T-cell (primary cell): ENCODE measurements at regions not wholly inside any gene's neighbourhood (a gene's known extent, or its start where the extent isn't known, plus 50 kb on each side); places are given as distances from the start of the nearest gene placed in this dataset.
A peak's percentile ranks its signal among the peaks of the same experiment; 100 is the strongest.

Experiments
- ATAC-seq, 4 experiments: fragments of 200-7000 bp in 3 of 4; fragments of 150-1000 bp in 1 of 4; cut with Tn5 transposase; replicated peaks in 1 of 4; 1 replicate in 3 of 4; 2 replicates in 1 of 4; pipeline ENCODE4 v1.10.0; 2021; ENCODE audit warnings: moderate library complexity in 3 of 4, mild to moderate bottlenecking in 2 of 4, moderate number of reproducible peaks in 1 of 4
- CTCF ChIA-PET, 2 donors: fragments of 300-600 bp; sonication (Branson Sonifier 250); formaldehyde crosslinking; loops; one replicate each; lab custom pipeline; 2022; ENCODE audit warnings: antibody characterized with exemption in 2 of 2; lab: Charles Lee
- POLR2A ChIA-PET, 2 donors: fragments of 300-600 bp; sonication (Branson Sonifier 250); formaldehyde crosslinking; loops; one replicate each; lab custom pipeline; 2022; ENCODE audit warnings: antibody characterized with exemption in 2 of 2; lab: Charles Lee
- DNase-seq, 35 experiments: peaks; one replicate each; pipeline versions ENCODE4 v3.0.0 to v3.0.0-alpha.2; 2013 to 2023
- H3K27ac ChIP-seq: one replicate; pipeline ENCODE4 v1.5.1; 2013; ENCODE audit warnings: low read length
- H3K27me3 ChIP-seq, 2 experiments: replicated peaks in 1 of 2; 1 replicate in 1 of 2; 2 replicates in 1 of 2; pipeline versions ENCODE4 v1.6.1 to v1.7.0; 2013; ENCODE audit warnings: low read length in 1 of 2, mixed read lengths in 1 of 2; ENCODE audit not compliant: control insufficient read depth in 2 of 2, insufficient read depth in 2 of 2; ENCODE audit errors: extremely low read depth in 1 of 2
- H3K36me3 ChIP-seq, 2 donors: 1 replicate in 1 of 2; 2 replicates in 1 of 2; pipeline versions ENCODE4 v1.6.1 to v1.7.0; 2013; ENCODE audit warnings: low read length in 1 of 2; ENCODE audit not compliant: control insufficient read depth in 2 of 2, insufficient read depth in 1 of 2; ENCODE audit errors: extremely low read depth in 1 of 2
- H3K4me1 ChIP-seq, 2 experiments: 1 replicate in 1 of 2; 2 replicates in 1 of 2; pipeline versions ENCODE4 v1.6.1 to v1.7.0; 2013; ENCODE audit warnings: low read length in 2 of 2, mixed read lengths in 1 of 2; ENCODE audit not compliant: insufficient read depth in 2 of 2, control insufficient read depth in 1 of 2; ENCODE audit errors: extremely low read depth in 1 of 2
- H3K4me3 ChIP-seq, 2 donors: 1 replicate in 1 of 2; 2 replicates in 1 of 2; pipeline versions ENCODE4 v1.5.1 to v1.7.0; 2013; ENCODE audit warnings: mild to moderate bottlenecking in 2 of 2, low read length in 1 of 2, moderate library complexity in 1 of 2; ENCODE audit not compliant: control insufficient read depth in 1 of 2; ENCODE audit errors: extremely low read depth in 1 of 2
- H3K9me3 ChIP-seq: 2 replicates; pipeline ENCODE4 v1.7.0; 2013
- H3K27ac Mint-ChIP-seq, 2 donors: one replicate each; pipeline ENCODE4 v1.8.0; 2020 to 2021; ENCODE audit warnings: mild to moderate bottlenecking in 2 of 2, mixed read lengths in 2 of 2
- H3K27me3 Mint-ChIP-seq, 2 donors: one replicate each; pipeline ENCODE4 v1.8.0; 2021 to 2022; ENCODE audit warnings: mixed read lengths in 2 of 2
- H3K36me3 Mint-ChIP-seq: one replicate; pipeline ENCODE4 v1.8.0; 2021; ENCODE audit warnings: mixed read lengths
- H3K4me1 Mint-ChIP-seq, 3 donors: one replicate each; pipeline ENCODE4 v1.8.0; 2020 to 2022; ENCODE audit warnings: mixed read lengths in 3 of 3, mild to moderate bottlenecking in 1 of 3
- H3K4me3 Mint-ChIP-seq, 3 donors: one replicate each; pipeline ENCODE4 v1.8.0; 2020 to 2022; ENCODE audit warnings: mild to moderate bottlenecking in 3 of 3, mixed read lengths in 3 of 3, moderate library complexity in 3 of 3
- H3K9me3 Mint-ChIP-seq, 3 donors: one replicate each; pipeline ENCODE4 v1.8.0; 2020 to 2022; ENCODE audit warnings: mixed read lengths in 3 of 3
- WGBS: methylation state at CpG from one replicate; pipeline ENCODE4 v1.1.5; 2013; ENCODE audit warnings: missing lambda C conversion rate; ENCODE audit not compliant: insufficient coverage; 5-methylcytosine and 5-hydroxymethylcytosine counted together

DNA sequence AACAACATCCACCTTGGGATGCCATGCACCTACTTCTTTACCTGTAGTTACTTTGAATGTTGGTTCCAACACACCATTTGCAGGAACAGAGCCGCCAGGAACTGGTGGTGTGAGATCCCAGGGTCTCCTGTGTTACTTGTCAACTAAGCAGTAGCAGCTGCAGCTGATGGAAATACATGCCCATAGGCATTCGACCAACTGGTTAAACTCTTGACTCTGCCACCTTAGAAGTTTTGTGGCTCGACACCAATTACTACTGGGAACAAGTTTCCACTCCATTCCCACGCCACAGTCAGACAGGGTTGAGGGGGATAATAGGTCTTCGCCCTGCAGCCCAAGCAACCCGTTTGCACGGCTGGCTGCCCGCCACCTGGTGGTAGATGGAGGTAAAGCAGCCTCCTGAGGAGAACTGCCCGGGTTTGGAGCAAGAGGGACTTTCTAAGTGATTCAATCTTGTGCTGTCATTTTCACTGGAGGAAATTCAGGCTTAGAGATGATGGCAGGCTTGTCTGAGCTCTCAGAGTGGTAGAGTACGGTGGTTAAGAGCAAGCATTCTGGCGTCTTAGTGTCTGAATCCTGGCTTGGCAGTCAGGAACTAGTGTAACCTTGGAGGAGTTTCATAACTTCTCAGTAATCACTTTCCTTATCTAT lies 119.1 kb upstream of the TRIM2 start:
- Histone ChIP-seq H3K4me3 (no peak overlapping the region), H3K27ac (no peak overlapping the region), H3K27me3 (peaks cover 0 to 4% of the 10 kb centered on the region in 2 experiments), H3K9me3 (no peaks in the 10 kb centered on the region), H3K36me3 (no peaks in the 10 kb centered on the region), H3K4me1 (peaks cover 0 to 46% of the 10 kb centered on the region in 2 experiments)
- no peaks in the 10 kb centered on the region for H3K9me3 Mint-ChIP-seq
- 18% methylated on average over 5 of the region's 11 CpGs for WGBS
- ATAC-seq (peak; percentile 66 to 83 (median 74)), DNase-seq (peak; percentile 43 to 89 (median 78))
- H3K27me3 Mint-ChIP-seq: no peaks in the 10 kb centered on the region
- CTCF ChIA-PET: interaction anchor here (0.5 to 2.3 kb wide), 23 partner anchors 9 to 567 kb away, joined by 3 to 57 read pairs (median 4); no protein-coding TSS in a partner anchor
- peaks cover 42 to 55% (median 48%) of the 10 kb centered on the region in 3 donors for H3K4me1 Mint-ChIP-seq
- POLR2A ChIA-PET: interaction anchor here in 1 of 2 donors (1.5 kb wide), 1 partner anchor 41 kb away, joined by 4 read pairs; no protein-coding TSS in a partner anchor
- H3K27ac Mint-ChIP-seq: peak overlapping the region in 1 of 2 donors; percentile 57
- no peak overlapping the region for H3K4me3 Mint-ChIP-seq
- H3K36me3 Mint-ChIP-seq: no peaks in the 10 kb centered on the region

DNA sequence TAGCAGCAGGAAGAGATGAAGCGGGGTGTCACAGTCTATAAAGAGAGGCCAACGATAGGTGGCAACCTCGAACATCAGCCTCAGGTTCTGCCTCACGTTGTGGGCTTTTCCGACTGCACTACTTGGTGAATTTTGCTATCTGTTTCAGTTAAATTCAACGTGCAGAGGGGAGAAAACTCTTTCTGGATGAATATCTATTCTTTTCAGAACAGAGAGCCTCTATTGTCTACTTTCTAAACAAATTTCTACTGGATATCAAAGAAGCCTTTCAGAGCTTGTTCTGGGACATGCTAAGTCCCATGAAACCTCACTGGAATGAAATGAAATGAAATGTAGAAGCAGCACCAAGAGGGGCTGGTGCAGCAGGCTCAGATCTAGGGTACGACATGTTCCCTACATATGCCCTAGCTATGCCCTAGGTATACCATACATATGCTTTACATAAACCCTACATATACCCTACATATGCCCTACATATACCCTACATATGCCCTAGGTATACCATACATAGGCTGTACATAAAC lies 116.5 kb upstream of the TRIM2 start:
- H3K4me3 Mint-ChIP-seq: no peak overlapping the region
- CTCF ChIA-PET: interaction anchor here (0.7 to 3.5 kb wide), 3 partner anchors 12 to 40 kb away, joined by 3 to 15 read pairs (median 4); no protein-coding TSS in a partner anchor
- H3K9me3 Mint-ChIP-seq: no peaks in the 10 kb centered on the region
- no peaks in the 10 kb centered on the region for H3K36me3 ChIP-seq
- H3K4me3 ChIP-seq: no peak overlapping the region
- ATAC-seq: no peak
- no peak overlapping the region for H3K27ac ChIP-seq
- H3K9me3 ChIP-seq: no peaks in the 10 kb centered on the region
- POLR2A ChIA-PET: no interaction called here
- 100% methylated on average over 4 of the region's 7 CpGs for WGBS
- peaks cover 0 to 26% of the 10 kb centered on the region in 2 experiments for H3K4me1 ChIP-seq
- H3K36me3 Mint-ChIP-seq: no peaks in the 10 kb centered on the region
- H3K4me1 Mint-ChIP-seq: peaks cover 30 to 37% (median 35%) of the 10 kb centered on the region in 3 donors
- DNase-seq: no peak
- H3K27ac Mint-ChIP-seq: no peak overlapping the region
- peaks cover 0 to 6% of the 10 kb centered on the region in 2 experiments for H3K27me3 ChIP-seq
- no peaks in the 10 kb centered on the region for H3K27me3 Mint-ChIP-seq

DNA sequence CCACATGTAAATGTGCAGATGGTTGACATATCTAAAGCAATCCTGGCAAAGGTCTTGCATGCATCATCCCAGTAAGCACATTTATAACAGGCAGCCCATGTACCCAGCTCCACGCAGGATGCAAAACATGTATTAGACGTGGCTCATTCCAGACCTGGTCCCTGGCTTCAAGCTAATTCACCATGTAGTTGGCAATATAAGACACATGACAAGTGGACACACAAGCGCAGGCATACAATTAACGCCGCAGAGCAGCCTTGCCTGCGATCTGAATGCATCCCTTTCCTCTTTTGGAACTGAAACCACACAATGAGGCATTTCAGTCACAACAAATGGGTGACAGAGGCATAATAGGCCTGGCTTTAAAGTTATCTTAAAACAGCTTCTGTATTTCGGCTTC lies 114.5 kb upstream of the TRIM2 start:
- CTCF ChIA-PET: interaction anchor here (0.6 to 3.5 kb wide), 4 partner anchors 36 to 70 kb away, joined by 4 to 15 read pairs (median 8); no protein-coding TSS in a partner anchor
- Mint-ChIP-seq H3K36me3 (no peaks in the 10 kb centered on the region), H3K9me3 (no peaks in the 10 kb centered on the region), H3K4me1 (peaks cover 20 to 21% (median 20%) of the 10 kb centered on the region in 3 donors), H3K27ac (no peak overlapping the region), H3K4me3 (no peak overlapping the region), H3K27me3 (no peaks in the 10 kb centered on the region)
- H3K27me3 ChIP-seq: peaks cover 0 to 4% of the 10 kb centered on the region in 2 experiments
- POLR2A ChIA-PET: interaction anchor here in 1 of 2 donors (0.6 kb wide), 1 partner anchor 39 kb away, joined by 3 read pairs; no protein-coding TSS in a partner anchor
- ATAC-seq: no peak
- WGBS: 80% methylated on average over 5 of the region's 7 CpGs
- H3K4me3 ChIP-seq: no peak overlapping the region
- H3K27ac ChIP-seq: no peak overlapping the region
- no peaks in the 10 kb centered on the region for H3K36me3 ChIP-seq
- H3K4me1 ChIP-seq: peaks cover 0 to 14% of the 10 kb centered on the region in 2 experiments
- no peaks in the 10 kb centered on the region for H3K9me3 ChIP-seq
- DNase-seq: no peak

DNA sequence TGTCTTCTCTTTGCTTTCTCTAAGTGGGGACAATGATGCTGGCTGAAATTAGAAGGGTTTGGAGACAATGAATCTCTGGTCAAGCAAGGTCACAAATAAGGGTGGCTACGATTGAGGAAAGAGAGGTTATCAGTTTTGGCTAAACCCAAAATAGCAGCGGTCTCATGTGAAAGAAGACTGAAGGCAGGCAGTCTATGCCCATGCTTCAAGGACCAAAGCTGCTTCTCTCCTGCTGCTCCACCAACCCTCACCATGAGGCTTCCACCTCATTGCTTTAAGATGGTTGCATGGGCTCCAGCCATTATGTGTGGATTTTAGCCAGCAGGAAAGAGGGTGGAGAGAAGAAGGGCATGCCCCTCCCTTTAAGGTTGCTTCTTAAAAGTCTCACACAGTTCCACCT lies 114.1 kb upstream of the TRIM2 start:
- ATAC-seq (no peak), DNase-seq (no peak)
- 100% methylated on average over 1 of the region's 2 CpGs for WGBS
- CTCF ChIA-PET: interaction anchor here in 1 of 2 donors (3.5 kb wide), 1 partner anchor 37 kb away, joined by 15 read pairs; no protein-coding TSS in a partner anchor
- Mint-ChIP-seq H3K4me1 (peaks cover 15 to 17% (median 16%) of the 10 kb centered on the region in 3 donors), H3K27me3 (no peaks in the 10 kb centered on the region), H3K9me3 (no peaks in the 10 kb centered on the region), H3K4me3 (no peak overlapping the region), H3K27ac (no peak overlapping the region), H3K36me3 (no peaks in the 10 kb centered on the region)
- Histone ChIP-seq H3K36me3 (no peaks in the 10 kb centered on the region), H3K4me1 (peaks cover 0 to 9% of the 10 kb centered on the region in 2 experiments), H3K27ac (no peak overlapping the region), H3K9me3 (no peaks in the 10 kb centered on the region), H3K4me3 (no peak overlapping the region), H3K27me3 (peaks cover 0 to 2% of the 10 kb centered on the region in 2 experiments)
- POLR2A ChIA-PET: no interaction called here

DNA sequence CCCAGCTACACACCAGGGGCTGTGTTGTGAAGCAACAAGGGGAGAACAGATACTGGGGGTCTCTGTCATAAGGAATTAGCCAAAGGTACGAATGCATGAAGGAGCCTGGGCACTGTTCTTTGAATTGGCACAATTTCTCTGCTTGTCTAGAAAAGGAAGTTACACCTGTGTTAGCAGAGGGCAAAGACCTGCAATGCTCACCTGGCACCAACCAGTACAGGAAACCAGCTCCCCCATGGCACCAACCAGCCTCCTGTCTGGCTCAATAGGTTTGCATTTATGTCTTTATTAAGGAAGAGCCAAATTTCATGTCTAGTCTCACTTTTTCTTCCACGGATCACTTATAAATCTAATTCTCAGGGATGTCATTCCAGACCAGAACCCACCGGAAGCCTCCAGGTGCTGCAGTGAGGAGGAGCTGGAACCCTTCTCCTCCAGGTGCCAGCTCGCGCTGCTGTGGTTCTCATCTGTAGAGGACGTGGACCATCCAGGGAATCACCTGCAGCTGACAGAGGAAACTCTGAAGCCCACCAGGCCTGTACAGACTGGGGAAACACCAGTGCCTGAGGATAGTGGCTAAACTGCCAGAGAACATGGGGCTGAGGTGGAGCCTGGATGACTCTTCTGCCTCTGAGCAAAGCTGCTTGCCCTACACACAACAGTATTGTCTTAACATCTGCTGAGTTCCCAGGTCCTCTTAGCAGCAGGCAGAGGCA lies 113.4 kb upstream of the TRIM2 start:
- no peaks in the 10 kb centered on the region for H3K36me3 ChIP-seq
- no peak overlapping the region for H3K4me3 Mint-ChIP-seq
- no peak overlapping the region for H3K27ac ChIP-seq
- H3K9me3 Mint-ChIP-seq: no peaks in the 10 kb centered on the region
- H3K27me3 ChIP-seq: peaks cover 0 to 2% of the 10 kb centered on the region in 2 experiments
- no peaks in the 10 kb centered on the region for H3K27me3 Mint-ChIP-seq
- H3K36me3 Mint-ChIP-seq: no peaks in the 10 kb centered on the region
- ChIA-PET CTCF (interaction anchor here in 1 of 2 donors (0.5 to 3.5 kb wide), 3 partner anchors 24 to 348 kb away, joined by 3 to 15 read pairs (median 6); no protein-coding TSS in a partner anchor), POLR2A (no interaction called here)
- no peaks in the 10 kb centered on the region for H3K9me3 ChIP-seq
- WGBS: 83% methylated on average over 4 of the region's 6 CpGs
- H3K4me3 ChIP-seq: no peak overlapping the region
- H3K4me1 ChIP-seq: peaks cover 0 to 6% of the 10 kb centered on the region in 2 experiments
- ATAC-seq (peak in 1 of 4 experiments; percentile 68), DNase-seq (no peak)
- peak overlapping the region in 1 of 2 donors; percentile 11 for H3K27ac Mint-ChIP-seq
- peaks cover 9 to 11% (median 10%) of the 10 kb centered on the region in 3 donors for H3K4me1 Mint-ChIP-seq

DNA sequence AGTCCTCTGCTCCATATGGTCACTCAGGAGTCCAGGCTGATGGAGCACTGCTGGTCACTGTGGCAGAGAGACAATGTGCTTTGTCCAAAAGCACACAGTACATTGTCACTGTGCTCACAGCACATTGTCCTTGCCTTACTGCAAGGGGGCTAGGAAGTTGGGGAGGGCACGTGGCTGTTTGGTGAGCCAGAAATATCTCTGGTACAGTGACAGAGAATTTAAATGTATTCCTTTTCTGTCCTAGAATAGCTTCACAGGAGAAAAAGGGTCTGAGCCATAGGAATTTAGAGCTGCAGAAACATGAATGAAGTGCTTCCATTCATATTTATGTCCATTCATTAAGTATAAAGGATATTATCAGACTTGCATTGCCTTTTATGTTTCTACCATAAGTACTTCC lies 110.8 kb upstream of the TRIM2 start:
- DNase-seq (no peak), ATAC-seq (no peak)
- no peaks in the 10 kb centered on the region for H3K9me3 ChIP-seq
- Mint-ChIP-seq H3K4me1 (peaks cover 8 to 11% (median 10%) of the 10 kb centered on the region in 3 donors), H3K36me3 (no peaks in the 10 kb centered on the region), H3K27ac (no peak overlapping the region), H3K27me3 (no peaks in the 10 kb centered on the region), H3K9me3 (no peaks in the 10 kb centered on the region), H3K4me3 (no peak overlapping the region)
- H3K36me3 ChIP-seq: no peaks in the 10 kb centered on the region
- CTCF ChIA-PET: interaction anchor here in 1 of 2 donors (0.8 kb wide), 1 partner anchor 10 kb away, joined by 4 read pairs; no protein-coding TSS in a partner anchor
- WGBS: no CpG with 5 or more reads among the region's 1 CpG
- H3K4me1 ChIP-seq: peaks cover 0 to 6% of the 10 kb centered on the region in 2 experiments
- H3K4me3 ChIP-seq: no peak overlapping the region
- no peak overlapping the region for H3K27ac ChIP-seq
- H3K27me3 ChIP-seq: peaks cover 0 to 2% of the 10 kb centered on the region in 2 experiments
- POLR2A ChIA-PET: interaction anchor here in 1 of 2 donors (0.6 kb wide), 1 partner anchor 196 kb away, joined by 3 read pairs; no protein-coding TSS in a partner anchor
